Epithelial cell of prostate (primary cell): ENCODE measurements at regions not wholly inside any gene's neighbourhood (a gene's known extent, or its start where the extent isn't known, plus 50 kb on each side); places are given as distances from the start of the nearest gene placed in this dataset.
A peak's percentile ranks its signal among the peaks of the same experiment; 100 is the strongest.

ENCODE experiments used
- DNase-seq: peaks from one replicate; pipeline ENCODE4 v3.0.0-alpha.2; 2011; ENCODE audit warnings: low read depth, low spot score
- H3K27ac ChIP-seq: fragments of 450-650 bp; 2 replicates; pipeline ENCODE4 v1.5.1; 2017; ENCODE audit warnings: mild to moderate bottlenecking

- peak; percentile 29 for DNase-seq
- peak overlapping the region; percentile 24 for H3K27ac ChIP-seq
Observed at GRCh38 chr2:187917535-187917934, 363.3 kb upstream of the TFPI start.

- H3K27ac ChIP-seq: no peak overlapping the region
- DNase-seq: no peak
Observed at GRCh38 chr2:187918996-187919821, 365.0 kb upstream of the TFPI start.

GRCh38 chr2:187920511-187920910, 366.3 kb upstream of the TFPI start:
- H3K27ac ChIP-seq: no peak overlapping the region
- DNase-seq: no peak

GRCh38 chr2:187922846-187923245, 368.6 kb upstream of the TFPI start:
- DNase-seq: no peak
- no peak overlapping the region for H3K27ac ChIP-seq

GRCh38 chr2:187924293-187924692, 367.4 kb upstream of the GULP1 start:
- H3K27ac ChIP-seq: no peak overlapping the region
- no peak for DNase-seq

GRCh38 chr2:187934236-187934635, 357.4 kb upstream of the GULP1 start:
- no peak for DNase-seq

GRCh38 chr2:187934692-187935091, 357.0 kb upstream of the GULP1 start:
- H3K27ac ChIP-seq: no peak overlapping the region
- no peak for DNase-seq

More at GRCh38 chr2:187934236-187934635, 357.4 kb upstream of the GULP1 start:
- H3K27ac ChIP-seq: no peak overlapping the region

- no peak for DNase-seq
- H3K27ac ChIP-seq: no peak overlapping the region
Observed at GRCh38 chr2:187935126-187935525, 356.5 kb upstream of the GULP1 start.

GRCh38 chr2:187936228-187936627, 355.4 kb upstream of the GULP1 start:
- no peak for DNase-seq
- no peak overlapping the region for H3K27ac ChIP-seq

- no peak for DNase-seq
- H3K27ac ChIP-seq: no peak overlapping the region
Observed at GRCh38 chr2:187939180-187939579, 352.5 kb upstream of the GULP1 start.

GRCh38 chr2:187942876-187943275, 348.8 kb upstream of the GULP1 start:
- no peak overlapping the region for H3K27ac ChIP-seq
- DNase-seq: no peak

GRCh38 chr2:187943772-187944369, 347.8 kb upstream of the GULP1 start:
- DNase-seq: no peak
- H3K27ac ChIP-seq: no peak overlapping the region

GRCh38 chr2:187949859-187950258, 341.8 kb upstream of the GULP1 start:
- no peak overlapping the region for H3K27ac ChIP-seq
- DNase-seq: no peak

- DNase-seq: no peak
- no peak overlapping the region for H3K27ac ChIP-seq
Observed at GRCh38 chr2:187951470-187952218, 340.0 kb upstream of the GULP1 start.

- no peak for DNase-seq
- H3K27ac ChIP-seq: no peak overlapping the region
Observed at GRCh38 chr2:187956906-187957534, 334.7 kb upstream of the GULP1 start.

- H3K27ac ChIP-seq: peak overlapping the region; percentile 73
- DNase-seq: peak; percentile 82
Observed at GRCh38 chr2:187959821-187960220, 331.9 kb upstream of the GULP1 start.

GRCh38 chr2:187962538-187962937, 329.1 kb upstream of the GULP1 start:
- DNase-seq: no peak
- no peak overlapping the region for H3K27ac ChIP-seq

- DNase-seq: peak; percentile 12
- no peak overlapping the region for H3K27ac ChIP-seq
Observed at GRCh38 chr2:187964746-187965145, 326.9 kb upstream of the GULP1 start.

GRCh38 chr2:187966924-187967323, 324.8 kb upstream of the GULP1 start:
- no peak for DNase-seq
- H3K27ac ChIP-seq: no peak overlapping the region

GRCh38 chr2:187971893-187972292, 319.8 kb upstream of the GULP1 start:
- DNase-seq: no peak

More at GRCh38 chr2:187971893-187972292, 319.8 kb upstream of the GULP1 start:
- H3K27ac ChIP-seq: no peak overlapping the region
